HCT116 (cell line): ENCODE measurements at regions not wholly inside any gene's neighbourhood (a gene's known extent, or its start where the extent isn't known, plus 50 kb on each side); places are given as distances from the start of the nearest gene placed in this dataset.
"Not testable (repeated sequence)": the region's sequence is repeated elsewhere in the genome, so short reads cannot be mapped to it uniquely, and the experiment has no call there.

Source experiments
- ATAC-seq: fragments of 200-7000 bp; cut with Tn5 transposase; 2 replicates; pipeline ENCODE4 v1.9.1; 2020; ENCODE audit warnings: mild to moderate bottlenecking, moderate library complexity
- BruUV-seq: library from RNA; stranded (reverse); fragments of 400-500 nt; replicated peaks from 2 replicates; lab custom pipeline; 2021; lab: Mats Ljungman, UMichigan
- CTCF ChIA-PET: fragments of 300-600 bp; sonication (Branson Sonifier 250); formaldehyde crosslinking; loops from one replicate; lab custom pipeline; 2021; ENCODE audit warnings: antibody characterized with exemption; lab: Charles Lee
- POLR2A ChIA-PET: fragments of 300-600, 350-600 bp; sonication (Branson Sonifier 250); formaldehyde crosslinking; loops from one replicate; lab custom pipeline; 2021; ENCODE audit warnings: antibody characterized with exemption; lab: Charles Lee
- RAD21 ChIA-PET, 2 experiments: fragments of 300-600 bp; sonication (Branson Sonifier 250); formaldehyde crosslinking; loops; one replicate each; lab custom pipeline; 2023; ENCODE audit warnings: low total read pairs in 2 of 2; ENCODE audit not compliant: uncharacterized antibody in 2 of 2, unreplicated experiment in 2 of 2, low non-redundant PET in 1 of 2; lab: Charles Lee
- DNase-seq: peaks from one replicate; pipeline ENCODE4 v3.0.0-alpha.2; 2010; ENCODE audit warnings: low read depth, low spot score
- H2AFZ ChIP-seq: fragments of 200-600 bp; shearing (Covaris generic), sonication (generic); 2 replicates; pipeline ENCODE4 v1.6.1; 2017; ENCODE audit warnings: low read depth, mixed run types, mixed read lengths, antibody characterized with exemption, low read length; ENCODE audit not compliant: poor library complexity, severe bottlenecking
- H3K27ac ChIP-seq: 2 replicates; pipeline ENCODE4 v1.5.1; 2012; ENCODE audit warnings: low read depth, low read length
- H3K27me3 ChIP-seq: fragments of 200-600 bp; sonication (generic); 2 replicates; pipeline ENCODE4 v1.6.1; 2016; ENCODE audit warnings: mixed run types, low read length, mixed read lengths; ENCODE audit not compliant: insufficient read depth
- H3K36me3 ChIP-seq, 2 experiments: fragments of 200-500 bp in 1 of 2; fragments of 200-600 bp in 1 of 2; sonication (Bioruptor generic) in 1 of 2; sonication (generic) in 1 of 2; 2 replicates each; pipeline versions ENCODE4 v1.5.1 to v1.6.1; 2014 to 2016; ENCODE audit warnings: low read length in 2 of 2, inconsistent platforms in 1 of 2, mixed read lengths in 1 of 2, mixed run types in 1 of 2; ENCODE audit not compliant: insufficient read depth in 2 of 2, control insufficient read depth in 1 of 2
- H3K4me1 ChIP-seq, 2 experiments: fragments of 200-600 bp in 1 of 2; sonication (generic) in 1 of 2; 2 replicates each; pipeline versions ENCODE4 v1.5.1 to v1.6.1; 2012 to 2017; ENCODE audit warnings: low read length in 2 of 2, inconsistent platforms in 1 of 2, mild to moderate bottlenecking in 1 of 2, mixed read lengths in 1 of 2, mixed run types in 1 of 2, moderate library complexity in 1 of 2; ENCODE audit not compliant: insufficient read depth in 2 of 2, control insufficient read depth in 1 of 2
- H3K4me2 ChIP-seq: fragments of 200-600 bp; sonication (generic); 2 replicates; pipeline ENCODE4 v1.6.1; 2017; ENCODE audit warnings: mixed run types, low read length, mixed read lengths
- H3K4me3 ChIP-seq, 2 experiments: fragments of 200-600 bp in 1 of 2; sonication (generic) in 1 of 2; replicated peaks in 1 of 2; 2 replicates each; pipeline ENCODE4 v1.5.1; 2011 to 2016; ENCODE audit warnings: low read length in 2 of 2, control low read depth in 1 of 2, low read depth in 1 of 2, mild to moderate bottlenecking in 1 of 2, mixed read lengths in 1 of 2, mixed run types in 1 of 2
- H3K79me2 ChIP-seq: fragments of 200-600 bp; sonication (generic); 2 replicates; pipeline ENCODE4 v1.6.1; 2017; ENCODE audit warnings: mild to moderate bottlenecking, mixed run types, low read length, moderate library complexity, mixed read lengths; ENCODE audit not compliant: insufficient read depth
- H3K9ac ChIP-seq: fragments of 200-600 bp; sonication (generic); 2 replicates; pipeline ENCODE4 v1.6.1; 2016; ENCODE audit warnings: low read length, mixed read lengths
- H3K9me2 ChIP-seq: fragments of 200-600 bp; sonication (generic), shearing (Covaris generic); 2 replicates; pipeline ENCODE4 v1.6.1; 2017; ENCODE audit warnings: mixed run types, mild to moderate bottlenecking, moderate library complexity; ENCODE audit not compliant: insufficient read depth
- H3K9me3 ChIP-seq, 2 experiments: fragments of 200-500 bp in 1 of 2; fragments of 200-600 bp in 1 of 2; sonication (Bioruptor generic) in 1 of 2; sonication (generic) in 1 of 2; 2 replicates each; pipeline ENCODE4 v1.6.1; 2014 to 2017; ENCODE audit warnings: low read length in 2 of 2, mixed read lengths in 2 of 2, inconsistent platforms in 1 of 2, low read depth in 1 of 2, mild to moderate bottlenecking in 1 of 2, mixed run types in 1 of 2, moderate library complexity in 1 of 2; ENCODE audit not compliant: control insufficient read depth in 1 of 2, insufficient read depth in 1 of 2
- H4K20me1 ChIP-seq: fragments of 200-600 bp; sonication (generic), shearing (Covaris generic); 2 replicates; pipeline ENCODE4 v1.6.1; 2017; ENCODE audit warnings: mixed run types, mild to moderate bottlenecking, moderate library complexity; ENCODE audit not compliant: insufficient read depth
- EZH2 ChIP-seq: fragments of 200-600 bp; sonication (generic); IDR thresholded peaks from 2 replicates; pipeline ENCODE4 v1.6.1; 2017; ENCODE audit warnings: antibody characterized with exemption, mixed run types
- POLR2A ChIP-seq: IDR thresholded peaks from 2 replicates; pipeline ENCODE4 v1.7.0; 2011; ENCODE audit warnings: borderline replicate concordance; ENCODE audit not compliant: insufficient read depth, insufficient read length; ENCODE audit errors: extremely low read depth
- SIN3A ChIP-seq: IDR thresholded peaks from 2 replicates; pipeline ENCODE4 v1.6.1; 2012; ENCODE audit warnings: low read depth
- intact Hi-C: fragments of 100-400 bp; cut with micrococcal nuclease; formaldehyde crosslinking; loops from 2 replicates; pipeline ENCODE4 v1.10.0; 2022

DNA sequence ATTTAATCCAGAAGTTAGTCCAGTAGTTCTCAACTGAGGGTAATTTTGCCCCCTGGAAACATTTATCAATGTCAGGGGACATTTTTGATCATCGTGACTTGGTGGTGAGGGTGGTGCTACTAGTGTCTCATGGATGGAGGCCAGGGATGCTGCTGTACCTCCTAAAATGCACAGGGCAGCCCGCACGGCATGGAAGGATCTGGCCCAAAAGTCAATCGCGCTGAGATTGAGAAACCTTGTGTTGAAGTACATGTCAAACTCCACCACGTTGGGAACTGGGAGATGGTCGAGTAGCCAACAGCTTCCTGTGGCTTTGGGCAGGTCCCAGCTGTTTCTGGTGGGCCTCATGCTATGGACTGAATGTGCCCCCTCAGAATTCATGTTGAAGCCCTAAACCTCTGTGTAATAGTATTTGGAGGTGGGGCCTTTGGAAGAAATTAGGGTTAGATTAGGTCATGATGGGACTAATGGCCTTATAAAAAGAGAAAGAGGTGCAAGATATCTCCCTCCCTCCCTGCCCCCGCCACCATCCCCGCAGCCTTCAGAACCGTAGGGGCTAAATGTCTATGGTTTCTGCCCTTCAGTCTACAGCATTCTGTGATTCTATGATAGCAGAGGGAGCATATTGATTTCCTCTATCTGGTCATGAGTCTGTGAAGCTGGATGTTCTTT lies 259.7 kb downstream of the MYCN start:
- no peaks in the 10 kb centered on the region for H3K9me3 ChIP-seq
- H3K4me2 ChIP-seq = no peak overlapping the region
- no peak overlapping the region for H3K4me3 ChIP-seq
- intact Hi-C loops = no loop called here
- peaks cover 4 to 12% of the 10 kb centered on the region in 2 experiments; a peak in 2 of 4 replicates for H3K4me1 ChIP-seq
- RAD21 ChIA-PET = no interaction called here
- H3K36me3 ChIP-seq = no peaks in the 10 kb centered on the region
- no peak for DNase-seq
- no peaks in the 10 kb centered on the region for H3K9me2 ChIP-seq
- no peaks in the 10 kb centered on the region for H4K20me1 ChIP-seq
- POLR2A ChIA-PET = no interaction called here
- H3K27ac ChIP-seq = no peak overlapping the region
- no peak overlapping the region for H3K9ac ChIP-seq
- no peaks in the 10 kb centered on the region for H3K79me2 ChIP-seq
- no peak for TF ChIP-seq EZH2
- TF ChIP-seq POLR2A = no peak
- TF ChIP-seq SIN3A = no peak
- BruUV-seq = no TSS peak
- CTCF ChIA-PET = no interaction called here
- no peak overlapping the region for H2AFZ ChIP-seq
- no peaks in the 10 kb centered on the region for H3K27me3 ChIP-seq
- no peak for ATAC-seq

DNA sequence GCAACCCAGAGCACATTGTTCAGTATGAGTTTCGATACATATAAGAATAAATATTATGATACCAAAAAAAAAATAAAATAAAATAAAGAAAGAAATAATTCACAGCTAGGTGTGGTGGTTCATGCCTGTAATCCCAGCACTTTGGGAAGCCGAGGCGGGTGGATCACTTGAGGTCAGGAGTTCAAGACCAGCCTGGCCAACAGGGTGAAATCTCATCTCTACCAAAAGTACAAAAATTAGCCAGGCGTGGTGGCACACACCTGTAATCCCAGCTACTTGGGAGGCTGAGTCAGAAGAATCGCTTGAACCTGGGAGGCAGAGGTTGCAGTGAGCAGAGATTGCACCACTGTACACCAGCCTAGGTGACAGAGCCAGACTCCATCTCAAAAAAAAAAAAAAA lies 258.9 kb downstream of the MYCN start:
- POLR2A ChIA-PET, intact Hi-C loops, RAD21 ChIA-PET, H3K9me3 ChIP-seq, H3K9me2 ChIP-seq, H3K4me2 ChIP-seq, H3K27me3 ChIP-seq, H4K20me1 ChIP-seq, BruUV-seq, H3K79me2 ChIP-seq, DNase-seq, H3K9ac ChIP-seq, ATAC-seq, H3K27ac ChIP-seq, H3K36me3 ChIP-seq, H2AFZ ChIP-seq, CTCF ChIA-PET, H3K4me3 ChIP-seq: not testable (repeated sequence)
- peaks cover 4 to 12% of the 10 kb centered on the region in 2 experiments; a peak in 2 of 4 replicates for H3K4me1 ChIP-seq
